Spleen (tissue), 11 donors: ENCODE measurements at regions not wholly inside any gene's neighbourhood (a gene's known extent, or its start where the extent isn't known, plus 50 kb on each side); places are given as distances from the start of the nearest gene placed in this dataset.
"Not testable (repeated sequence)": the region's sequence is repeated elsewhere in the genome, so short reads cannot be mapped to it uniquely, and the experiment has no call there.

Experiments
- DNase-seq: peaks from one replicate; pipeline ENCODE4 v3.0.0-alpha.2; 2020
- H3K27ac ChIP-seq, 8 donors: fragments of 200-600 bp; sonication (generic) in 7 of 8; 1 replicate in 4 of 8; 2 replicates in 4 of 8; pipeline versions ENCODE4 v1.5.0 to v1.8.0; 2016 to 2021; ENCODE audit warnings: inconsistent platforms in 4 of 8, mild to moderate bottlenecking in 4 of 8, moderate library complexity in 1 of 8
- H3K27me3 ChIP-seq, 7 donors: fragments of 200-600 bp; sonication (generic) in 6 of 7; replicated peaks in 1 of 7; 1 replicate in 4 of 7; 2 replicates in 3 of 7; pipeline versions ENCODE4 v1.5.0 to v1.8.0; 2016 to 2021; ENCODE audit warnings: inconsistent platforms in 3 of 7, mild to moderate bottlenecking in 1 of 7
- H3K36me3 ChIP-seq, 6 donors: fragments of 200-600 bp; sonication (generic) in 5 of 6; 1 replicate in 4 of 6; 2 replicates in 2 of 6; pipeline versions ENCODE4 v1.5.0 to v1.8.0; 2016 to 2021; ENCODE audit warnings: inconsistent platforms in 2 of 6
- H3K4me1 ChIP-seq, 6 donors: fragments of 200-600 bp; sonication (generic) in 5 of 6; 1 replicate in 3 of 6; 2 replicates in 3 of 6; pipeline versions ENCODE4 v1.5.0 to v1.8.0; 2016 to 2021; ENCODE audit warnings: inconsistent platforms in 3 of 6
- H3K4me3 ChIP-seq, 8 donors: fragments of 200-600 bp; sonication (generic) in 7 of 8; 1 replicate in 4 of 8; 2 replicates in 4 of 8; pipeline versions ENCODE4 v1.5.0 to v1.8.0; 2016 to 2021; ENCODE audit warnings: inconsistent platforms in 4 of 8, mild to moderate bottlenecking in 4 of 8, moderate library complexity in 2 of 8
- H3K9me3 ChIP-seq, 8 donors: fragments of 200-600 bp; sonication (generic) in 7 of 8; 1 replicate in 4 of 8; 2 replicates in 4 of 8; pipeline versions ENCODE4 v1.5.0 to v1.8.0; 2016 to 2021; ENCODE audit warnings: inconsistent platforms in 4 of 8
- CTCF ChIP-seq, 11 experiments: fragments of 200-600 bp in 7 of 11; fragments of 450-650 bp in 4 of 11; sonication (generic) in 4 of 11; IDR thresholded peaks in 8 of 11; conservative IDR thresholded peaks in 3 of 11; 1 replicate in 7 of 11; 2 replicates in 4 of 11; pipeline versions ENCODE4 v1.4.0 to v1.8.0; 2016 to 2021; ENCODE audit warnings: antibody characterized with exemption in 11 of 11, inconsistent platforms in 4 of 11, mild to moderate bottlenecking in 1 of 11
- POLR2A ChIP-seq, 3 donors: fragments of 450-650 bp; IDR thresholded peaks; one replicate each; pipeline ENCODE4 v1.5.1; 2017; ENCODE audit warnings: antibody characterized with exemption in 3 of 3, mild to moderate bottlenecking in 1 of 3
- POLR2AphosphoS5 ChIP-seq, 3 donors: sonication (generic); formaldehyde crosslinking; IDR thresholded peaks; one replicate each; pipeline ENCODE4 v1.5.1; 2017; ENCODE audit warnings: antibody characterized with exemption in 3 of 3
- WGBS, 5 donors: extraction: QIAGEN DNeasy Blood & Tissue Kit in 3 of 5; methylation state at CpG; one replicate each; pipeline versions ENCODE4 v1.1.5 to v1.1.7; 2013 to 2018; 5-methylcytosine and 5-hydroxymethylcytosine counted together
- intact Hi-C: fragments of 100-400 bp; cut with DNase I; formaldehyde crosslinking; loops from one replicate; pipeline ENCODE4 v1.15.0; 2023; ENCODE audit warnings: low total_unique reads
- donor health status: healthy with polysubstance abuse.
- donor health status: DM: no; HTN: no; CAD: no; lungs with moderate emphysema.
- donor health status: DM: no; HTN: no; CAD: no.
- donor health status: Bipolar disorder and iron deficiency.
- donor health status: healthy.
- donor health status: DM: no; HTN: no; CAD: no.
- donor health status: DM: yes; HTN: yes; CAD: no.

GRCh38 chr6:97347111-97347510, 64.1 kb upstream of the MMS22L start:
- Histone ChIP-seq H3K36me3 (no peaks in the 10 kb centered on the region), H3K27ac (peak overlapping the region in 1 of 8 donors; percentile 24), H3K9me3 (no peaks in the 10 kb centered on the region), H3K4me3 (no peak overlapping the region), H3K27me3 (no peaks in the 10 kb centered on the region), H3K4me1 (no peaks in the 10 kb centered on the region)
- TF ChIP-seq POLR2AphosphoS5 (IDR thresholded peaks at IDR 0.05) (no peak), CTCF (IDR thresholded peaks at IDR 0.05 in 8 of 11, conservative IDR thresholded peaks at IDR 0.05 in 3 of 11) (no peak), POLR2A (IDR thresholded peaks at IDR 0.05) (no peak)
- DNase-seq = no peak
- intact Hi-C loops = no loop called here

DNA sequence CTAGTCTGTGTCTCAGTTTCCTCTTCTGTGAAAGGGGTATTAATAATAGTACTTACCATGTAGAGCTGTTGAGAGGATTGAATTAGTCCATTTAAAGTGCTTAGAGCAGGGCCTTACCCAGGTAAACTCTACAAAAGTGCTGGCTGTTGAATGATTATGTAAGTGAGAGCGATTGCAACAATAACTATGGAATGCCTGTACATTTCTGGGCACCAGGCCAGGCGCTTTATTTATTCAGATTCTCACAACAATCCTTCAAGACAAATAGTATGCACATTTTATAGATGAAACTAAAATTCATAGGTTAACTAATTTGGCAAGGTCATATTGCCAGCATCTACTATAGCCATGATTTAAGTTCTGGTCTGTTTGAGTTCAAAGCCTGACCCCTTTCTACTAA, 78.3 kb upstream of the MMS22L start:
- Histone ChIP-seq H3K36me3 (no peaks in the 10 kb centered on the region), H3K4me3 (no peak overlapping the region), H3K27ac (no peak overlapping the region), H3K4me1 (no peaks in the 10 kb centered on the region), H3K27me3 (peaks cover 0 to 10% (median 0%) of the 10 kb centered on the region in 7 donors), H3K9me3 (no peaks in the 10 kb centered on the region)
- DNase-seq = no peak
- intact Hi-C loops = no loop called here
- 74 to 89% (median 77%) methylated on average over 2 of the region's 2 CpGs for WGBS, 5 donors
- TF ChIP-seq CTCF (IDR thresholded peaks at IDR 0.05 in 8 of 11, conservative IDR thresholded peaks at IDR 0.05 in 3 of 11) (no peak), POLR2A (IDR thresholded peaks at IDR 0.05) (no peak), POLR2AphosphoS5 (IDR thresholded peaks at IDR 0.05) (no peak)

DNA sequence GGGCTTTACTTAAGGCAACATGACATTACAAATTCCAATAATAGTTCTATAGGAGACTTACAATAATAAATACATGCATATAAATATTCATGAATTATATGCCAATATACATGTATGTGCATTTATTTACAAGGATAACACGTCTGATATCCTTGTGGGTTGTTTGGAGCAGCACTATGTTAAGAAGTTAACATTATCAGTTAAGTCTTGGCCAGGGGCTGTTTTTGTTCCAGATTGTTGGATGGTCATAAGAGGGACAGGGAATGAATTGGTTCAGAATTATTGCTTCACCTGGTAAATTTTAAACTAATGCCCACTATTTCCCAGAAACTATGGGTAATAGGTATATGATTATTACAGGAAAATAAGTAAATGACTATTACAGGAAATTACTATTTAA, 81.3 kb upstream of the MMS22L start:
- no peak for TF ChIP-seq CTCF (IDR thresholded peaks at IDR 0.05 in 8 of 11, conservative IDR thresholded peaks at IDR 0.05 in 3 of 11)
- no peak for TF ChIP-seq POLR2A (IDR thresholded peaks at IDR 0.05)
- Histone ChIP-seq H3K36me3 (no peaks in the 10 kb centered on the region), H3K4me1 (no peaks in the 10 kb centered on the region), H3K27ac (no peak overlapping the region), H3K27me3 (no peaks in the 10 kb centered on the region), H3K4me3 (no peak overlapping the region), H3K9me3 (no peaks in the 10 kb centered on the region)
- WGBS, 5 donors = 65 to 82% (median 73%) methylated on average over 1 of the region's 1 CpG
- no peak for DNase-seq
- intact Hi-C loops = no loop called here

- DNase-seq, intact Hi-C loops, H3K27me3 ChIP-seq, H3K4me1 ChIP-seq, H3K27ac ChIP-seq, H3K4me3 ChIP-seq, H3K9me3 ChIP-seq, H3K36me3 ChIP-seq: not testable (repeated sequence)
- 75 to 92% (median 89%) methylated on average over 7 to 11 of the region's 11 CpGs; no CpG with 5 or more reads in 1 of the 5 donors for WGBS, 5 donors
Observed at GRCh38 chr6:97382071-97382470, 99.1 kb upstream of the MMS22L start.

GRCh38 chr6:97392735-97393134, 109.7 kb upstream of the MMS22L start:
- intact Hi-C loops = loop anchor here (10.0 kb wide), 1 partner anchor 208 kb away; no protein-coding TSS in a partner anchor
- no peak for TF ChIP-seq CTCF (IDR thresholded peaks at IDR 0.05 in 8 of 11, conservative IDR thresholded peaks at IDR 0.05 in 3 of 11)
- no peak for TF ChIP-seq POLR2AphosphoS5 (IDR thresholded peaks at IDR 0.05)
- no peak for TF ChIP-seq POLR2A (IDR thresholded peaks at IDR 0.05)
- H3K36me3 ChIP-seq = no peaks in the 10 kb centered on the region

More at GRCh38 chr6:97392735-97393134, 109.7 kb upstream of the MMS22L start:
- no peak for DNase-seq
- no peak overlapping the region for H3K4me3 ChIP-seq
- no peaks in the 10 kb centered on the region for H3K27me3 ChIP-seq
- H3K27ac ChIP-seq = no peak overlapping the region
- no peaks in the 10 kb centered on the region for H3K4me1 ChIP-seq
- H3K9me3 ChIP-seq = no peaks in the 10 kb centered on the region
